ENCODE measurements at regions not wholly inside any gene's neighbourhood (a gene's known extent, or its start where the extent isn't known, plus 50 kb on each side); places are given as distances from the start of the nearest gene placed in this dataset.

DNA sequence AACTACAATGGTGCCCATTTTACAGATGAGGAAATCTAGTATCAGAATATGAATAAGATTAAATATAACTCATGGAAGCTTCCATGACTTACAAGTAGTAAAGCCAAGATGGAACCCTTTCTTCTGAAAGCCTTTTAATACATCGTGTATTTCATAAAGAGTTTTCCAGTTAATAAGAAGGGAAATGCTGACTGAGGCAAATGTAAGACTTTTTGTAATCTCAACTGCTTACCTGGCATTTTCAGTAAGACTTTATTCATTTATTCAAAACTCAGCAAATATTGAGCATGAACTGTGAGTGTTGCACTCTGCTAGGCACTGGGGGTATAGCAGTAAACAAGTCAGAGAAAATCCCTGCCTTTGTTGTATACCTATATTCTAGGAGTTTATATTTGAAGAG is 256.4 kb upstream of the THRB start:
- TF ChIP-seq ZNF354C (tag by site-specific recombination; IDR thresholded peaks at IDR 0.05; ENCODE audit: borderline replicate concordance, low read depth) (no peak), ZNF610 (tag by site-specific recombination; IDR thresholded peaks at IDR 0.05; ENCODE audit: borderline replicate concordance) (no peak), ZNF777 (tag by site-specific recombination; IDR thresholded peaks at IDR 0.05; ENCODE audit: borderline replicate concordance) (no peak), ZNF221 (tag by site-specific recombination; IDR thresholded peaks at IDR 0.05; ENCODE audit: borderline replicate concordance) (no peak), KLF7 (tag by site-specific recombination; IDR thresholded peaks at IDR 0.05; ENCODE audit: borderline replicate concordance) (no peak), ZNF473 (tag by site-specific recombination; IDR thresholded peaks at IDR 0.05) (no peak), ZNF514 (tag by site-specific recombination; IDR thresholded peaks at IDR 0.05) (no peak), ZNF626 (tag by site-specific recombination; IDR thresholded peaks at IDR 0.05) (no peak), ZNF521 (tag by site-specific recombination; IDR thresholded peaks at IDR 0.05) (no peak), ZNF585B (tag by site-specific recombination; IDR thresholded peaks at IDR 0.05) (no peak), ZNF223 (tag by site-specific recombination; IDR thresholded peaks at IDR 0.05) (no peak), HOXD13 (CRISPR knock-in tag; IDR thresholded peaks at IDR 0.05; ENCODE audit: borderline replicate concordance) (no peak), ZNF654 (tag by site-specific recombination; IDR thresholded peaks at IDR 0.05; ENCODE audit: low read depth) (no peak)
- TF ChIP-seq, protein P1, sequence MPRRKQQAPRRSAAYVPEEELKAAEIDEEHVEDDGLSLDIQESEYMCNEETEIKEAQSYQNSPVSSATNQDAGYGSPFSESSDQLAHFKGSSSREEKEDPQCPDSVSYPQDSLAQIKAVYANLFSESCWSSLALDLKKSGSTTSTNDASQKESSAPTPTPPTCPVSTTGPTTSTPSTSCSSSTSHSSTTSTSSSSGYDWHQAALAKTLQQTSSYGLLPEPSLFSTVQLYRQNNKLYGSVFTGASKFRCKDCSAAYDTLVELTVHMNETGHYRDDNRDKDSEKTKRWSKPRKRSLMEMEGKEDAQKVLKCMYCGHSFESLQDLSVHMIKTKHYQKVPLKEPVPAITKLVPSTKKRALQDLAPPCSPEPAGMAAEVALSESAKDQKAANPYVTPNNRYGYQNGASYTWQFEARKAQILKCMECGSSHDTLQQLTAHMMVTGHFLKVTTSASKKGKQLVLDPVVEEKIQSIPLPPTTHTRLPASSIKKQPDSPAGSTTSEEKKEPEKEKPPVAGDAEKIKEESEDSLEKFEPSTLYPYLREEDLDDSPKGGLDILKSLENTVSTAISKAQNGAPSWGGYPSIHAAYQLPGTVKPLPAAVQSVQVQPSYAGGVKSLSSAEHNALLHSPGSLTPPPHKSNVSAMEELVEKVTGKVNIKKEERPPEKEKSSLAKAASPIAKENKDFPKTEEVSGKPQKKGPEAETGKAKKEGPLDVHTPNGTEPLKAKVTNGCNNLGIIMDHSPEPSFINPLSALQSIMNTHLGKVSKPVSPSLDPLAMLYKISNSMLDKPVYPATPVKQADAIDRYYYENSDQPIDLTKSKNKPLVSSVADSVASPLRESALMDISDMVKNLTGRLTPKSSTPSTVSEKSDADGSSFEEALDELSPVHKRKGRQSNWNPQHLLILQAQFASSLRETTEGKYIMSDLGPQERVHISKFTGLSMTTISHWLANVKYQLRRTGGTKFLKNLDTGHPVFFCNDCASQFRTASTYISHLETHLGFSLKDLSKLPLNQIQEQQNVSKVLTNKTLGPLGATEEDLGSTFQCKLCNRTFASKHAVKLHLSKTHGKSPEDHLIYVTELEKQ (tag by site-specific recombination; IDR thresholded peaks at IDR 0.05; ENCODE audit: borderline replicate concordance): no peak
- TF ChIP-seq, protein P2, sequence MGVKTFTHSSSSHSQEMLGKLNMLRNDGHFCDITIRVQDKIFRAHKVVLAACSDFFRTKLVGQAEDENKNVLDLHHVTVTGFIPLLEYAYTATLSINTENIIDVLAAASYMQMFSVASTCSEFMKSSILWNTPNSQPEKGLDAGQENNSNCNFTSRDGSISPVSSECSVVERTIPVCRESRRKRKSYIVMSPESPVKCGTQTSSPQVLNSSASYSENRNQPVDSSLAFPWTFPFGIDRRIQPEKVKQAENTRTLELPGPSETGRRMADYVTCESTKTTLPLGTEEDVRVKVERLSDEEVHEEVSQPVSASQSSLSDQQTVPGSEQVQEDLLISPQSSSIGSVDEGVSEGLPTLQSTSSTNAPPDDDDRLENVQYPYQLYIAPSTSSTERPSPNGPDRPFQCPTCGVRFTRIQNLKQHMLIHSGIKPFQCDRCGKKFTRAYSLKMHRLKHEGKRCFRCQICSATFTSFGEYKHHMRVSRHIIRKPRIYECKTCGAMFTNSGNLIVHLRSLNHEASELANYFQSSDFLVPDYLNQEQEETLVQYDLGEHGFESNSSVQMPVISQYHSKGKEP (tag by site-specific recombination; IDR thresholded peaks at IDR 0.05): no peak
- TF ChIP-seq, protein P3, sequence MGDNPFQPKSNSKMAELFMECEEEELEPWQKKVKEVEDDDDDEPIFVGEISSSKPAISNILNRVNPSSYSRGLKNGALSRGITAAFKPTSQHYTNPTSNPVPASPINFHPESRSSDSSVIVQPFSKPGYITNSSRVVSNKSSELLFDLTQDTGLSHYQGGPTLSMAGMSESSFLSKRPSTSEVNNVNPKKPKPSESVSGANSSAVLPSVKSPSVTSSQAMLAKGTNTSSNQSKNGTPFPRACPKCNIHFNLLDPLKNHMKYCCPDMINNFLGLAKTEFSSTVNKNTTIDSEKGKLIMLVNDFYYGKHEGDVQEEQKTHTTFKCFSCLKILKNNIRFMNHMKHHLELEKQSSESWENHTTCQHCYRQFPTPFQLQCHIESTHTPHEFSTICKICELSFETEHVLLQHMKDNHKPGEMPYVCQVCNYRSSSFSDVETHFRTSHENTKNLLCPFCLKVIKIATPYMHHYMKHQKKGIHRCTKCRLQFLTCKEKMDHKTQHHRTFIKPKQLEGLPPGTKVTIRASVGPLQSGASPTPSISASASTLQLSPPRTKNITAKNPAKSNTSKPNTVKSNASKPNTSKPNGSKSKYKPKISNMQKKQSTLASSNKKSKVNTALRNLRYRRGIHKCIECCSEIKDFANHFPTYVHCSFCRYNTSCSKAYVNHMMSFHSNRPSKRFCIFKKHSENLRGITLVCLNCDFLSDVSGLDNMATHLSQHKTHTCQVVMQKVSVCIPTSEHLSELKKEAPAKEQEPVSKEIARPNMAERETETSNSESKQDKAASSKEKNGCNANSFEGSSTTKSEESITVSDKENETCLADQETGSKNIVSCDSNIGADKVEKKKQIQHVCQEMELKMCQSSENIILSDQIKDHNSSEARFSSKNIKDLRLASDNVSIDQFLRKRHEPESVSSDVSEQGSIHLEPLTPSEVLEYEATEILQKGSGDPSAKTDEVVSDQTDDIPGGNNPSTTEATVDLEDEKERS (tag by site-specific recombination; IDR thresholded peaks at IDR 0.05): no peak

DNA sequence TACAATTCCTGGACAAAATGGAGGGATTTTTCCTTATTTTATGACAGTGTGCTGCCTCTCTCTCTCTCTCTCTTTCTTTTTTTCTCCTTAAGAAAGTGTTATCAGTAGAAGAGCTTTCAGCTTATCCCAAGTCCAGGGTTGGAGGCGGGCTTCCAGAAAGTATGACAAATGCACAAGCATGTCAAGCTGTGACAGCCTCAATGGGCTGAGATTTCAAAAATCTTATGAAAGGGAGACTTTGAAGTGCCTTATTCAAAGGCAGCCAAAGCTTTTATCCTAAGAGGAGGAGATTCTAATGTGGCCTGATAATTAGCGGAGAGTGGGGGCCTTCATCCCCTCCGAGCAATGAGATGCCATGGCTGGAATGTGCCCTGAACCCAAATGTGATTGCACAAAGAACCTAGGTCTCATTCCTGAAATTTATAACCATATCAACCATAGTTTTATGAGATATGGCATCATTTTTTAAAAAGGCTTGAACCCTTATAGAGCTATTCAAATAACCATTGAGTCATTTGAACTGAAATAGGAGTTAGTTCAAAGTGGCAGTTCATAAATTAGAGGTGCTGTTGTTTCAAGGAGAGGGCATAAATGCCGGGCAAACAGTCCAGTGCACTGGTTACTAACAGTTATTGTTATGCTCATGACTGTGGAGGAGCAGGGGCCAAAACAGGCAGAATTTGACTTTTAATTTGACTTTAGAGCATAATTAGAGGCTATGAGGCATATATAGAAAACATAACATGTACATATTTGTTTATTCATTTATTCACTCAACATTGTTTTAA is 261.6 kb upstream of the THRB start:
- no peaks in the 10 kb centered on the region for H3K4me1 ChIP-seq (ENCODE audit: control insufficient read depth, insufficient read depth, low read length)
- no peak overlapping the region for H3K4me3 ChIP-seq (ENCODE audit: low read depth, low read length)
- CTCF ChIA-PET: interaction anchor here (0.6 kb wide), 1 partner anchor 15 kb away, joined by 3 read pairs; no protein-coding TSS in a partner anchor
- H3K36me3 ChIP-seq (ENCODE audit: control insufficient read depth in 2 of 2, insufficient read depth in 1 of 2, low read length in 2 of 2): no peaks in the 10 kb centered on the region
- POLR2A ChIA-PET: no interaction called here
- H3K27ac ChIP-seq (ENCODE audit: extremely low read depth, low read depth, low read length): no peak overlapping the region
- no peaks in the 10 kb centered on the region for H3K9me3 ChIP-seq (ENCODE audit: control insufficient read depth, insufficient read depth, low read depth, low read length)
- TF ChIP-seq ZNF837 (tag by site-specific recombination; IDR thresholded peaks at IDR 0.05) (no peak), ZNF202 (tag by site-specific recombination; IDR thresholded peaks at IDR 0.05; ENCODE audit: borderline replicate concordance) (no peak), SCRT1 (tag by site-specific recombination; IDR thresholded peaks at IDR 0.05; ENCODE audit: borderline replicate concordance) (no peak), ZNF366 (tag by site-specific recombination; conservative IDR thresholded peaks at IDR 0.05) (no peak), ZNF585B (tag by site-specific recombination; IDR thresholded peaks at IDR 0.05) (no peak)
- TF ChIP-seq, protein P4, sequence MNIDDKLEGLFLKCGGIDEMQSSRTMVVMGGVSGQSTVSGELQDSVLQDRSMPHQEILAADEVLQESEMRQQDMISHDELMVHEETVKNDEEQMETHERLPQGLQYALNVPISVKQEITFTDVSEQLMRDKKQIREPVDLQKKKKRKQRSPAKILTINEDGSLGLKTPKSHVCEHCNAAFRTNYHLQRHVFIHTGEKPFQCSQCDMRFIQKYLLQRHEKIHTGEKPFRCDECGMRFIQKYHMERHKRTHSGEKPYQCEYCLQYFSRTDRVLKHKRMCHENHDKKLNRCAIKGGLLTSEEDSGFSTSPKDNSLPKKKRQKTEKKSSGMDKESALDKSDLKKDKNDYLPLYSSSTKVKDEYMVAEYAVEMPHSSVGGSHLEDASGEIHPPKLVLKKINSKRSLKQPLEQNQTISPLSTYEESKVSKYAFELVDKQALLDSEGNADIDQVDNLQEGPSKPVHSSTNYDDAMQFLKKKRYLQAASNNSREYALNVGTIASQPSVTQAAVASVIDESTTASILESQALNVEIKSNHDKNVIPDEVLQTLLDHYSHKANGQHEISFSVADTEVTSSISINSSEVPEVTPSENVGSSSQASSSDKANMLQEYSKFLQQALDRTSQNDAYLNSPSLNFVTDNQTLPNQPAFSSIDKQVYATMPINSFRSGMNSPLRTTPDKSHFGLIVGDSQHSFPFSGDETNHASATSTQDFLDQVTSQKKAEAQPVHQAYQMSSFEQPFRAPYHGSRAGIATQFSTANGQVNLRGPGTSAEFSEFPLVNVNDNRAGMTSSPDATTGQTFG (tag by site-specific recombination; IDR thresholded peaks at IDR 0.05; ENCODE audit: borderline replicate concordance): no peak
- TF ChIP-seq, protein P5, sequence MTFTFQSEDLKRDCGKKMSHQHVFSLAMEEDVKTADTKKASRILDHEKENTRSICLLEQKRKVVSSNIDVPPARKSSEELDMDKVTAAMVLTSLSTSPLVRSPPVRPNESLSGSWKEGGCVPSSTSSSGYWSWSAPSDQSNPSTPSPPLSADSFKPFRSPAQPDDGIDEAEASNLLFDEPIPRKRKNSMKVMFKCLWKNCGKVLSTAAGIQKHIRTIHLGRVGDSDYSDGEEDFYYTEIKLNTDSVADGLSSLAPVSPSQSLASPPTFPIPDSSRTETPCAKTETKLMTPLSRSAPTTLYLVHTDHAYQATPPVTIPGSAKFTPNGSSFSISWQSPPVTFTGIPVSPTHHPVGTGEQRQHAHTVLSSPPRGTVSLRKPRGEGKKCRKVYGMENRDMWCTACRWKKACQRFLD (tag by site-specific recombination; IDR thresholded peaks at IDR 0.05): no peak

More for the DNA sequence above, 256.4 kb upstream of the THRB start:
- POLR2A ChIA-PET: no interaction called here
- no peaks in the 10 kb centered on the region for H3K36me3 ChIP-seq (ENCODE audit: control insufficient read depth in 2 of 2, insufficient read depth in 1 of 2, low read length in 2 of 2)
- no peaks in the 10 kb centered on the region for H3K9me3 ChIP-seq (ENCODE audit: control insufficient read depth, insufficient read depth, low read depth, low read length)
- H3K4me3 ChIP-seq (ENCODE audit: low read depth, low read length): no peak overlapping the region
- no peak overlapping the region for H3K27ac ChIP-seq (ENCODE audit: extremely low read depth, low read depth, low read length)
- CTCF ChIA-PET: no interaction called here
- no peaks in the 10 kb centered on the region for H3K4me1 ChIP-seq (ENCODE audit: control insufficient read depth, insufficient read depth, low read length)

Measured in HEK293 (cell line).